CD4-positive, alpha-beta T cell treated with Interleukin-17A for 1 hour (primary cell): ENCODE measurements at regions not wholly inside any gene's neighbourhood (a gene's known extent, or its start where the extent isn't known, plus 50 kb on each side); places are given as distances from the start of the nearest gene placed in this dataset.

Experiments
- DNase-seq: peaks from one replicate; pipeline ENCODE4 v3.0.0-alpha.2; 2020

DNA sequence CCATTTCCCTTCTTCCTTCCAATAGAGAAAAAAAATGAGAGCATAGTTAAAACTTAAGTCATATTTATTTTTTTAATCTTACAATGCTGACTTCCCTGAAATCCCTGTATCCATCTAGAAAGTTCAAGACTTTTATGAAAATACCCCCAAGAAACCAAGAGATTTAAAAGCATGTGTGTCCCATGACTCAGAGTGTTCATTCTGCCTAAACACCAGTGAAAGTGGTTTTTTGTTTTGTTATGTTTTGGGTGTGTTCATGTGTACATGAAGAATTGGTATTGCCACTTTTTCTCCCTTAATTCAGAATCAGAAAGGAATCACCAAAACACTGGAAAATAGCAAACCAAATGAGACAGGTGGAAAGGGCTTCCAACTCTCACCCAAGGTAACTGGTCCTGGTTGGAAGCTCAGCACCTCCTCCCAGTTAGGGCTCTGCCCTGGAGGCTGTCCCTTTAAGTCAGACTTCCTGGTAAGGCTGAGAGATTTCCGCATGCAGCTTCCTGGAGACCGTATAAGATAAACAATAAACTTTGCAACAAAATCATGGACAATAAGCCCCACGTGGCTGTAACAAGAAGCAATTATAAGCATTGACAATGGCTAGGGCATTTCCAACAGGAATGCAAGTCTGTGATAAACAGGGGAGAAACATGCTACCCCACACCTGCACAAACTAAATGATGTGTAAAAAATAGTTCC is 121.9 kb upstream of the ARHGEF3 start:
- peak; percentile 84 for DNase-seq

DNA sequence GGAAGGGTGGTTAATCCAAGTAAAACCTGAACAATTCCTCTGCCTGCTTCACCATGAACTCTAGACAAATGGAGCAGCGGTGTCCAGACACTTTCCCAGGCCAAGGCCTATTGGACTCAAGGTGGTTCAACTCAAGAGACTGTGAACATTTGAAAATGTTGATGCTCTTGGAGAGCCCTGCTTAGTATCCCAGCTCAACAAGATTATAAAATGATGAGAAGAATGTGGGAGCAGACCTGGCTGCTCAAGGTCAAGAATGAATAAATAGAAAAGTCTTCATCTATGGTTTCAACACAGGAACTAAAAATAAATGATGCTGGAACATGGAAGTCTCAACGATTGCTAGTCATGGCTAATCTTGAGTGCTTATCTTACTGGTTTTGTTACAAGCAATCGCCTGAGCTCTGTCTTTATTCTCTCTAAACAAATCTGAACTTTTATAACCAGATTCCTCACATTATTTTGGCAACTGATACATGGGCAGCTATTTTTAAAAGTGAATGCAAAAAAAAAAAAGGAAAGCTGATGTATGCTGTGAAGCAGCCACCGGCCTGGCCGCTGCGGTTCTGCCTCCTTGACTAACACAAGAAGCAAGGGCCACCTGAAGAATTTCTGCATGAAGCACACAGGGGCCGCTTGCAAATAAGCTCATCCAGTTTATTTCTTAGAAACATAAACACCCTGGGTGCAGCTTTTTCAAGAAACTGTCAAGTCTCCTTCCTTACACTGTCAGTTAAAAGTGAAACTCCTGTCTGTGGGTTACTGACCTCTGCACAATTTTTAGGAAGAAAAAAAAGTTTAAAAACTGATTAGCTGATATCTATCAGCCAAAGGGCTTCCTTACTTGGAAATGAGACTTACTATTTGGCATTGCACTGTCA is 120.1 kb upstream of the ARHGEF3 start:
- DNase-seq = peak; percentile 40

DNA sequence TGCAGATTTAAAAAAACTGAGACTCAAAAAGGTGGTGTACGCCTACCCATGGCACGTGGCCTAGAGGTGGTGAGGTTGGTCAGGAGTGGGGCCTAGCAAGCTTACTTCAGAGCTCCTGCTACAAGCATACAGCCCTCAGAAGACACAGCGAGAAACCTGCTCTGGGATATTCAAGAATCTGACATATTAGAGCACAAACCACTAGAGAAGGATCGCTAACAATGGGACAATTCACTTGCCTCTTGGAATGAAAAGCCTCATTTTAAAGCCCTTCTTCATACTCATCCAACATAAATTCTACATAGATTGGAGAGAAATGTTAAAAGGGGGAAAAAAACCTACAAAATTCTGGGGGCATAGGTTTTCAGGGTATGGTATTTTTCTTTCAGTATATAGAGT is 118.0 kb upstream of the ARHGEF3 start:
- DNase-seq = no peak

DNA sequence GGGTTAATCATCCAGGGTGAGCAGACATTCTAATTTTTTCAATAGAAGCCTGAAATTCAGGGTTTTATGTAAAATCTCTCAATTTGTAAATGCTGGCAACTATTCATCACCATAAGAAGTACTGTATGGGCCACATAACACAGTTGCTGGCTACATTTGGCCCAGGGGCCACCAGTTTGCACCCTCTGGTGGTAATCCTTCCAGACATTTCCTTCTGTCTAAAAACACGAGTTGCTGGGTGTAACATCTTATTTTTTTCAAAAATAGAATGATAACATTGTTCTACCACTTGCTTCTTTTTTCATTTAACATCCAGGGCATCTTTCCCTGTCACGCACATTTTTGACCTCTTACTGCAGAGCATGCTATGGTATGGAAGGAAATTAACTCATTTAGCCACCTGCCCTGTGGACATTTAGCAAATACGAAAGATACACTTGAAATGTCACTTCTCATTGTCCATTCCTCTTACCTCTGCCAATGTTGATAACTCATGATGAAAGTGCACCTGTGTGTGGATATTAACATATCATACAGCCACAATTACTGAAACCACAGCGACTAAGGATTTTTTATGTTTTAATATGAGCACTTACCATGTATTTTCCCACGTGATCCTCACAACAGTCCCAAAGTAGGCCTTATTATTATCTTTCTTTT is 117.5 kb upstream of the ARHGEF3 start:
- peak; percentile 37 for DNase-seq

DNA sequence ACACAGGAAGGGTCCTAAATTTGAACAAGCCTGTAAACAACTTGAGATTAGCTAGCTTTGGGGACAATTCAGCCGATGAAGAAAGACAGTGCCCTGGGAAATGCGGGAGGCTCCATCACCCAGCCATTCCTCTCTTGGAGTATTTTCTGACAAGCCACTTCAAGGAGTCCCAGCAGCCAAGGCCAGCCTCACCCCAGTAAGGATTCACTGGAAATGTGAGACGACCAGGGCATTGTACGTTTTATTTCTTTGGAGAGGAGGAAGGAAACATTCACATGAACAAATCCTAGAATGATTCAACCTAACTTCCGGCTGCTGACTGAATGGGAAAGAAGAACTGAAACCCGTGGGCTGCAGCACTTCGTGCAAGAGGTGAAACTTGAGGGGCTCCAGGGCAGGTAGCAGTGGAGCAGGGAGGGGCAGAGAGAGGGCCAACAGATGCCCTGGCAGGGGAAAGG is 116.4 kb upstream of the ARHGEF3 start:
- peak; percentile 38 for DNase-seq

DNA sequence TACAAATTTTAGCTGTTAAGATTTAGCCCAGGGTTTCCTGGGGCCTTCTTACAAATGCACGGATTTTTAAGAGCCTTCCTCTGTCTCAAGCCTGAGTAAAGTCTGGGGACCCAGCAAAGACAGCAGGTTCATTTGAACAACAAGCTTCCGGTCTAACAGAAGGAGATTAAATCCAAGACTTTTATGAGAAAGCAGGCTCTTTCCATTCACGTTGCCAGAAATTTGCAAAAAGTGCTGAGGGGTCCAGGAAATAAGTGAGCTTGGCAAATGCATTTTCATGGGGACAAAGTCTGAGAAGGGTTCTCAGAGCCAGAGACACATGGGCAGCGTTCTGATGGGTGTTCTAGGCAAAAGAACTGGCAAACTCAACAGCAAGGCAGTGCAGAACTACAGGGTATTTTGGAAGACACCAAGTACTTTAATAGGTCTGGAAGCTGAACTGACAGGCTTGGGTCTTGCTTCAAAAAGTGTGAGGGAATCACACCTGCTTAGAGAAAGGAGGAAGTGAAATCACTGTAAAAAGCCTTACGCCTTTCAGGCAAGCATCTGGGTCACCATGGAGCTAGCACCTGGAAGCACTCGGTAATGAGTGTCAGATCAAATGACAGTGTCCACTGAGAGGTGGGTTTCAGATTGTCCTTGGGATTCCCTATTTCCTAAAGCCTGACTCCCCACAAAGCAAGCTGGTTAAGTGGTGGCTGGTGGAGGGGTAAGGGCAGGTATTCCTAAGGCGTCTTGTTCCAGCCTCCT is 115.8 kb upstream of the ARHGEF3 start:
- DNase-seq = peak; percentile 51

DNA sequence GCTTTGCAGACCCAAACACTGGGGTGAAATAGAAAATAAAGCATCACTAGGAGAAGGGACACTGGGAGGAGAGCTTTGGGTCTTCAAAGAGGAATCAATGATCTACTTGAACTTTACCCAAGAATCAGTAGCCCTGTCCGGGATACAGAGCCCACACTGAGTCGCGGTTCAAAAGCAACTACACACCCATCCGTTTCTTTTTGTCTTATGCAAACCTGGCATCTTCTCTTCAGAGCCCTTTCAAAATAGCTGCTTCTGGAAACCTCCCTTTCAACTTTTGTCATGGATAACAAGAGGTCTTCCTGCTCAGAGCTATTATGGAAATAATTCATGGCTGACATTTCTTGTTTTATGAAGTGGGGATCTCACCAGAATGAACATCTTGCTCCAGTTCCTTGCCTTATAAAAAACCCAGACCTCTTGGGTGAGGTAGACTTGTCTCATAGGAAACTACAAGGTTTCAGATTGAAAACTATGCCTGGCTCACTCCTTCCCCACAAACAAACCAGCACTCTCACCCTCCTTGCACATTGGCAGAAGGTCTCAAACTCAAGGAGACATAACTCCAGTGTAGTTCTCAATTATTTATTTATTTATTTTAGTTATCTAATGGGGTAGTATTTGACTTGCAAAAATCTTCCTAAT is 115.1 kb upstream of the ARHGEF3 start:
- no peak for DNase-seq

DNA sequence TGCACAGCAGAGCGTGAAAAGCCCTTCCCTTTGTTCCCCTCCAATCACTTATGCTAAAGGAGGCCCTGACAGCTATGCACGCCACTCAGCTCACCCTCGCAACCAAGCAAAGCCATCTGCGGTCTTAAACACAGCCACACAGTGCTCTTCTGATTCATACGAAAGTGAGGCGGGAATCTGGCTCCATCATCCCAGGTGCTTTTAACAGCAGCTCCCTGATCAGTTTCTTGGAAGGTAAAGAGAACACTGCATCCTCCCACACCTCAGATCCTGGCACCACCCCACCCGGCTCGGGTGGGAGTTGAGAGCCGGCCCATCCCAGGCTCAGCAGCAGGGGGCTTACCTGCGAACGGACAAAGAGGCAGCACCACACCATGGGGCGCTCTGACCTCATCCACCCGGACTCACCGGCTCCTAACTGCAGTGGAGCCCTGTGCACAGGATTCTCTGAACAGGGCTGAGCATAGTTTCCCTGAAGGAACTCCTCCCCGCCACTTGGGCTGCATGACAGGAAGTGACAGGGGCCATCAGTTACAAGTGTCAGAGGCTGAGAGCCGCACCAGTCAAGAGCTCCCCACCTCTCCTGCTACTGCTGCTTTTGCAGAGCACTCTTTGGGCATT is 114.3 kb upstream of the ARHGEF3 start:
- peak; percentile 81 for DNase-seq

DNA sequence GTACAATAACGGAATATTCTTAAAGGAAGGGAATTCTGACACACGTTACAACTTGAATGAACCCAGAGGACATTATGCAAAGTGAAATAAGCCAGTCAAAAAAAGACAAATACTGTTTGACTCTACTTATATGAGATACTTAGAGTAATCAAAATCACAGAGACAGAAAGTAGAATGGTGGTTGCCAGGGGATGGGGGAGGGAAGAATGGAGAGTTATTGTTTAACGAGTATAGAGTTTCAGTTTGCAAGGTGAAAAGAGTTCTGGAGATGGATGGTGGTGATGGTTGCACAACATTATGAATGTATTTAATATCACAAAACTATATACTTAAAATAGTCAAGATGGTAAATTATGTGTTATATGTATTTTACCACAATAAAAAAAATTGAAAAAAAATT is 112.9 kb upstream of the ARHGEF3 start:
- DNase-seq = no peak

DNA sequence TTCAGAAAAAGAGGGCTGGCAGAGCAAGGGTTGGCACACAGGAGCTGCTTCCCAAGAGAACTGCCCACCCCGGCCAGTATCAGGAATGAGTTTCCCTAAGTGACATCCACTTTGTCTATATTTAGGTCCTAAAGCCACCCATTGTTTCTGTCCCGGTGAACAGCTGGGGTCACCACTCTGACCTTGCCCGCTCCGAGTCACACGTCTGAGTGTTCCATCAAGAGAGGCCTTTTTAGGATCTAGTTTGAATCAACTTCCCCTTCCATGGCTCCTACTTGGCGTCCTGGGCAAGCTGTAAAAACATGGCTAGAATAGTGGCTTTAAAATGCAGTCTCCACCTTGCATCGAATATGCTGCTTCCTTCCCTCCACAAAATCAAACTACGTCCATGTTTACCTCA is 109.6 kb upstream of the ARHGEF3 start:
- DNase-seq = no peak

DNA sequence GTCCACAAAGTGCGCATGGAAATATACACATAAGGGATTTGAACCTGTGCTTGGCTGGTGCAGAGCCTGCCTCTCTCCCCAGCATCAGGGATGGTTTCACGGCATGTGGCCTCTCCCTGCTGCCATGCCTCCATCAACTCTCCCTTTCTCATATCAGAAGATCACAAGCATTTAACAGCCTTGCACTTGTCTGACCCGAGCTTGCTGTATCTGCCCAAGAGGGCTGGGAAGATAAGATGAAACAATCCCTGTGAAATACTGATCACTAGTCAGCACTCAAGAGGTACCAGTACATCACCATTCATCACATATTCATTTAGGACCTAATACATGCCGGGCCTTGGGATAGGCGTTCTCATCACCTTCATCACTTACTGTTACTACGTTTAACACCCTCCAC is 107.6 kb upstream of the ARHGEF3 start:
- no peak for DNase-seq

DNA sequence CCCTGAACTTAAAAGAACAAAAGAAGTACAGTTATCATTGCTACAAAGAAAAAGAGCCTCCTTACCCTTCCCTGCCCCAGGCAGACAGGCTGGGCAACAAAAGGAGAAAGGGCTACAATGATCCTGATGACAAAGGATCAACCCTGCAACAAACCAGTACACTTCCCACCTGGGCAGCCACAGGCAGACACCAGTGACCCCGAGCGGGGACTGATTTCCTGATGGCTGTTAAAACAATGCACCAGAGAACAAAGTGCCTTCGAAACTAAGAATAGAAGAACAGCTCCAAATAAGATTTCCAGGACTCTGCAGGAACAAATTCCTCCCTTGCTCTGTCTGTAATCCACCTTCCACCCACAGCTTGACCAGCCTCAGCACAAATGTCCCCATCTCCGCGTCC is 106.3 kb upstream of the ARHGEF3 start:
- DNase-seq = no peak

DNA sequence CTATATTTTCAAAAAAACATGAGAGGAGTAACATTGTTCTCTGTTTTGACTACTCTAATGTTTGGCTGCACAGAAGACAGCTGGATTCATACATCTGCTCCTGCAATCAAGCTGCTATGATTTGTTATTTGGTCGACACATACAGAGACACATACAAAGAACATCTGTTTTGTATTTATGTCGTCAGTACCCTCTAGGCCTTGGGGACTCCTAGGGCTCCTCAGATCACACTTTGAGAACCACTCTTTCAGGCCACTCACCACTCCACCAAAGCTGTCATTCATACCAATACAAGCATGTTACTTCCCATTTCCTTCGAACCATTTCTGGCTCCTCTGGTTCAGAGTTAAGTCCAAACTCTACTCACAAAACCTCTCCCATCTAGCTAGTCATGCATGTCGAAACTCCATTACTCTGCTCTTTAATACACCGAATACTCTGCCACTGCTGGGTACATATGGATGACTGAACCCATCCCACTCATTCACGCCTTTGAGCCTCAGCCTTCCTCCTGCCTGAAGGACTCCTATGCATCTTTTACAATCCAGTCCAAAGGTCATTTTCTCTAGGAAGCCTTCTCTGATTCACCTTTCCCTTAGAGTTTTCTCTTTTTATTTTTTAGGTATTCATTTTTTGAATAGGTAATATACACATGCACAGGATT is 102.9 kb upstream of the ARHGEF3 start:
- DNase-seq = no peak

DNA sequence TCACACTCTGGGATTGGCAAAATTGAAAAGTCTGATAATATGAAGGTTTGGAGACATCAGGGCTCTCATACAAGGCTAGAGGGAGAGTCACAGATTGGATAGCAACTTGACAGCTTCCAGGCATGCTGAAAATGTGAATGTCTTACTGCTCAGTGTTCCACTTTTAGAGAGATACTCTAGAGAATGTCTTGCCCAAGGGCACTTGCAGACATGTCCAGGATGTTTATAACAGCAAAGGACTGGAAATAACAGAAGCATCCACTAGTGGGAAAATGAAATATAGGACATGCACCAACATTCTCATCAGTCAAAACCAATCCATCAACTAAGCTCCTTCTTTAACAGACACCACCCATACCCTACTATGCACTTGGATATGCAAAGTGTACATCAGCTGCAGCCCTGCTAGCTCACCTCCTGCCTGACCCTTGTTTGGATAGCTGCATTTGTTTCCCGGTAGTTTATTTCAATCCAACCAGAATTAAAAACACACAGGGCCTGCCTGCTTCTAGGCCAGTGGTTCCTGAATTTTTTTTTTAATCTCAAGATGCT is 101.6 kb upstream of the ARHGEF3 start:
- DNase-seq = no peak

DNA sequence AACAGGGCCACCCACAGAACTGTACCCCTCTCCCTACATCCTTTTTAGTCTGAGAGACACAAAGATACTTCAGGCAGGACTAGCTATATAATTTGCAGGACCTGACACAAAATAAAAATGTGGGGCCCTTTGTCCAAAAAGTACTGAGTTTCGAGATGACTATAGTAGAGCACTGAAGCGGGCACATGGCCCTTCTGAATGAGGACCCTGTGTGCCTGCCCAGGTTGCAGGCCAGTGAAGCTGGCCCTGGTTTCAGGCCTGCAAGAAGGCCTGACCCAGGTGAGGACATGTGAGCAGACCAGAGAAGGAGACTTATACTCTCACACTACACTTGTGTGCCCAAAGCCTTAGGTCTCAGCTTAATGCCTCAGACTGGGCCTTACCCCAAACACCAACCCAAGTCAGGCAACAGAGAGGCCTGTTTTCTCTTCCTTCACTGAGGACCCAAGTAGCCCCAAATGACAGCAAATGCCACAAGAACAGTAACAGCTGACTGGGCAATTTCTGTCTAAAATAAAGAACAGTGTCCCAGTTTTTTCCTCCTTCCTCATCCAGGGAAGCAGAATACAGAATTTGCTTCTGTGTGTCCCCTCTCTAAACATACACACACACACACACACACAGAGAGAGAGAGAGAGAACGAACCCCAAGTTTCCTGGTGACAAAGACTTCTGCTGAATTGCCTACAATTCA is 100.9 kb upstream of the ARHGEF3 start:
- DNase-seq = no peak

DNA sequence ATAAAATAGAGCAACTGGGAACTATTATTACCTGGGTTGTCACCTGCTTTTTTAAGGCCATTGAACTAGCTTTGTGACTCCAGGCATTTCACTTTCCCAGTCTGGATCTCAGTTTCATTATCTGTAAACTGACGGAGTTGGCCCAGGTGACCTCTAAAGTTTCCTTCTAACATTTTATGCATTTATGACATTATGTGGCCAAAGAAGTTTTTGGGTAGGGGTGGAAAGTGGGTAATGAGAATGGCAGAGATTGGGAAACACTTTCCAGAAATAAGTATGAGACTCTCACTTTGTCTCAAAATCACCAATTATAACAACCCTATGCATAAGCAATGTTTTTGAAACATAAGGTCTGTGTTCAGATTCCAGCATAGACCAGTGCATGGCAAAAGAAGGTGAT is 99.1 kb upstream of the ARHGEF3 start:
- DNase-seq = no peak

DNA sequence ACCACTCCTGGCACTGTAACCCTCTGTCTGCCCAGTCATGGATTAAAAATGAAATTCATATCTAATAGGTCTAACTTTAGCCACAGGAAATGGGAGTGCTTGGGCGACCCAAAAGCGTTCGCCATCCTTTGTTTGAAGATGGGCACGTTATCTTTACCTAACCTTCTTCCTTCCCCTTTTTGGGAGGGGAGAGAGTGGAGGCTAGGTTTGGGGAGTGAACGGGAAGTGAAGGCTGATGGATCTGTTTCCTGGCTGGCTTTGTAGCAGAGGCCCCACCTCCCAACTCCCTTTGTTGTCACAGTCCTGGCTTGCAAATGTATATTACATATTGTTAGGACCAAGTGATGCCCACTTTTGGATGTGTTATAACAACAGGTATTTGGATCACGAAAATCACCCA is 98.1 kb upstream of the ARHGEF3 start:
- no peak for DNase-seq

DNA sequence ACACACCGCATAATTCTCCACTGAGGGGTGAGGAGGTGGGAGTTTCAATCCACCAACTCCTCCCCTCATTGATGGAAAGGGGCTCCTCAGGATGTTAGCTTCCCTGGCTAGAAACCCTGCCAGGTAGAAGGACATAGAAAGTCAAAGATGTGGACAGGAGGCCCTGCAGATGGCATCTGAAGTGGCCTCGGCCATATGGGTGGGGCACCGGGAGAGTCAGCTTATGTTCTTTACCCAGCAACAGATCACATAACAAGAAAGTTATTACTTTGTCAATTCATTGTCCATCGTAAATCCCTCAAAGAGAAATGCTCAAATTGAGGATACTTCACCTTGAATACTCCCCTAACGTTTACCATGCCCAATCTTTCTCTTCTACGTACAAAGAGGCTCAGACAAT is 97.3 kb upstream of the ARHGEF3 start:
- DNase-seq = no peak

DNA sequence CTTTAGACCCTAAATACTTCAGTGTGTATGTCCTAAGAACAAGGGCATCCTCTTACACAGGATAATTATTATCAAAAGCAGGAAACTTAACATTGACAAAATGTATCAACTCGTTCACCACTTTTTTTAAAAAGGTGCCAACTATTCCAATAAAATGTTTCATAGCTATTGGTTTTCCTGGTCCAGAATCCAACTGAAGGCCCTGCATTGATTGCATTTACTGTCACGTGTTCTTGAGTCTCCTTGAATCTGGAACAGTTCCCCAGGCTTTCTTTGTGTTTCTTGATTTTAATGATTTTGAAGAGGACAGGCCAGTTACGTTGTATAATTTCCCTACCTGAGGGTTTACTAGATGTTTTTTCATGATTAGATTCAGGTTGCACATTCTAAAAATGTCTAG is 94.6 kb upstream of the ARHGEF3 start:
- no peak for DNase-seq

DNA sequence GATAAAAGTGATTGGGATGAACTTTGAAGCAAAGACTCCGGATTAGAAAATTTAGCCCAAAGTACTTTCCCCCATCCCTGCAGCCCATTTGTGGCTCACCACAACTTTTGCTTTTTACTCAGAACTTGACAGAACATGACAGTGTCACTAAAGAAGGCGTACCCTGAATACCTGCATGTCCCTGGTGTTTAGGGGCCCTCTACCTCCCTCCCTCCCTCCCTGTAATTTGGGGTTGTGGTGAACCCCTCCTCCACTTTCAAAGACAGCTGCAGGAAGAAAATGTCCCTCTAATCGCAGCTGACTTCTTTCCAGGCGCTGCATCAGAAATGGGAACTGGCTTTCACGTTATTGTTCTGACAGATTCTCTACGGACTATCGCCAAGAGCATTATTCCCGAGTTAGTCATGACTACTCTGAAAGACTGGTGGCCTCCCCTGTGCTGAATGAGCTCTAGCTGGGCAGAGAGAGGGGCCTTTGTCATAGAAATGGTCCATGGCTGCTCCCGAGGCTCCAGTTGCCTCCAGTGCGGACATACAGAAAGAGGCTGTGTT is 93.2 kb upstream of the ARHGEF3 start:
- peak; percentile 37 for DNase-seq
